Forelimb muscle (tissue), 1 donor: ENCODE measurements at regions not wholly inside any gene's neighbourhood (a gene's known extent, or its start where the extent isn't known, plus 50 kb on each side); places are given as distances from the start of the nearest gene placed in this dataset.

Experiments used
- DNase-seq: peaks from one replicate; pipeline ENCODE4 v3.0.0-alpha.2; 2013; ENCODE audit warnings: low read depth

DNA sequence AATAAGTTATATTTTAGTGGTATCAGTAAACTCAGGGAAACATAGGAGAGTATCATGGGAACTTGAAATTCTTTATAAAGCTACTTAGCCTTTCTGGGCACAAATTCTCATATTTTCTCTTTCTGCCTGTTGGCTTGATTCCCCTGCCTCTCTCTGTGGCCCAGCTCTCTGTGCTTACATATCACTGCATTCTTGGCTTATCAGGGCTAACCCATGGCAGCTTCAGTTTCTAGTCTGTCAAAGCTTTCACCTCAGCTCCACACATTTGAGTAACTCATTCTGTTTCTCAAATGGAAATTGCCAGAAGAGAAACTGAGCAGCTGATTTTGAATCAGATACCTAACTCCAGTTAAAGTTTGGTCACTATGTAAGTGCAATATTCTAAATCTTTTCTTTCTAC lies 713.1 kb downstream of the DNAJB9 start:
- no peak for DNase-seq

DNA sequence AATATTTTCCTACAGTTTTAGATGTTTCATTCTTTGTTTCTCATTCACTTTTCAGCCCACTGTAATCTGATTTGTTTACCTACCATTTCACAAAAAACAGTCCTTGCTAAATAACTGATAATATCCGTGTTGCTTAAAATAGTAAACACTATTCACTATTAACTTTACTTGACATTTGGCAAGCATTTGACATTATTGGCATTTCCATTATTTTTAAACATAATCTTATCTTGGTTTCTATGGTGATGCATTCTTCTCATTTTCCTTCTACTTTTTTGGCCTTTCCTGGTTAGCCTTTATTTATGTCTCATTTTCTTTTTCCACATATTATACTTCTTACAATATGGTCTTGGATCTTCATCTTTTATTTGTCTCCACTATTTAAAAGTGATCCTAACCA lies 715.3 kb downstream of the DNAJB9 start:
- DNase-seq, result no peak

DNA sequence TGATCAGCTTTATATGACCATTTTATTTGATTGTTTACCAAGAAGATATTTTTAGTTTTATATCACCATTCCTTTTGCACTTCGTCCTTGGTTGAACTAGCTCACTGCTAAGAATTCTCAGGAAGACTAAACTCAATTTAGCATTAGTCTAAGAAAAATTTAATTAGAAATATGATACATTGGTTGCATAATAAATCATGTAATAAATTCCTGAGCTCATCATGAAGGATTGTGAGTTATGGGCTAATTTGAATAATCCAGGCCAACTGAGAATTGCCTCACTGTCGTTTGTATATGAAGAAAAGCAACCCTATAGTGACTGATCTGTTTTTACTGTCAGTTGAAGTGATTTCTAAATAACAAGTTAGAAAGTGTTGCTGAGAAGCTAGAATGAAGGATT lies 725.5 kb downstream of the DNAJB9 start:
- no peak for DNase-seq

DNA sequence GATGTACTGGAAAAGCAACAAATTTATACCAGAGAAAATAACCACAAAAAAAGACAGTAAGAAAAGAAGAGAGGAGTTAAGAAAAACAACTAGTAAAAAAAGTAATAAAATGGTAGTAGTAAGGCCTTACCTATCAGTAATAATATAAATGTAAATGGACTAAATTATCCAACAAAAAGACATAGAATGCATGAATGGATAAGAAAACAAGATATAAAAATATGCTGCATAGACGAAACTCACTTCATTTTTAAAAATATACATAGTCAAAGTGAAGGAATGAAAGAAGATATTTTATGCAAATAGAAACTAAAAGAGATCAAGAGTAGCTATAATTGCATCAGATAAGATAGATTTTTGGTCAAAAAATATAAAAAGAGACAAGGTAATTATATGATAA lies 739.1 kb downstream of the DNAJB9 start:
- no peak for DNase-seq

DNA sequence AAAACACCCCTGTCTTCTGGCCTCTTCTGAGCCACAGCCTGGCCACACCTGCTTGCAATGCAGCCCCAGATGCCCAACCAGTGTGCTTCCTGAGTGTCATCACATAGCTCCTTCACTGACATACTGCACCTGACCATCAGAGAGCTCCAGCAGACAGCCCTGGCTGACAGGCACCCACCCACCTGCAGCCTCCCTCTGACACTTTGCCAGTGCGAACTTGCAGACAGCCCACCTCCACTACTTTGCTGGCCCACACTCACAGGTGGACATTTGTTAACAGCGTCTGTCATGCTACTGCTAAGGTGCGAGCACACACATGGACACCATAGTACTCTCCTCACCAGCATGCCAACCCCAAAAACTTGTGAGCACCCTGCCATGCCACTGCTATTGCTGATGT lies 740.1 kb downstream of the DNAJB9 start:
- no peak for DNase-seq

DNA sequence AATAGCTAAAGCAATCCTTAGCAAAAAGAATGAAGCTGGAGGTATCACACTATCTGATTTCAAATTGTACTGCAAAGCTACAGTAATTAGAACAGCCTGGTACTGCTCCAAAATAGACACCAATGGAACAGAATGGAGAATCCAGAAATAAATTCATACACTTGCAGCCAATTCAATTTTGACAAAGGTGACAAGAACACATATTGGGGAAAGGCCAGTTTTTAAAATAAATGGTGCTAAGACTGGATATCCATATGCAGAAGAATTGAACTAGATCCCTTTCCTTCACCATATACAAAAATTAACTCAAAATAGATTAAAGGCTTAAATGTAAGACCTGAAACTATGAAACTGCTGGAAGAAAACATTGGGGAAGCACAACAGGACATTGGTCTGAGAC lies 748.5 kb downstream of the DNAJB9 start:
- DNase-seq, result no peak

DNA sequence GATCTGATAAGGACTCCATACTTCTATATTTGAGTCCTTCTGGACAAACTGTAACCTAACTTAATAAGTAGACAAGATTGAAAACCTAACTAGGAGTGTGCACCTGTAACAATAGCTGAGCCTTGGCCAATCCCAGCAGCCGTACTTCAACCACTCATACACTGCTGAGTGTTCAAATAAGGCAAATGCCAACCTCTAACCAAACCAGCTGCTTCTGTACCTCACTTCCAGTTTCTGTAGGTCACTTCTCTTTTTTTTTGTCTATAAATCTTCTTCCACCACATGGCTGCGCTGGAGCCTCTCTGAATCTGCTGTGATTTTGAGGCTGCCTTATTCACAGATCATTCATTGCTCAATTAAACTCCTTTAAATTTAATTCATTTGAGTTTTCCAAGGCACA lies 753.2 kb downstream of the DNAJB9 start:
- DNase-seq, result no peak

DNA sequence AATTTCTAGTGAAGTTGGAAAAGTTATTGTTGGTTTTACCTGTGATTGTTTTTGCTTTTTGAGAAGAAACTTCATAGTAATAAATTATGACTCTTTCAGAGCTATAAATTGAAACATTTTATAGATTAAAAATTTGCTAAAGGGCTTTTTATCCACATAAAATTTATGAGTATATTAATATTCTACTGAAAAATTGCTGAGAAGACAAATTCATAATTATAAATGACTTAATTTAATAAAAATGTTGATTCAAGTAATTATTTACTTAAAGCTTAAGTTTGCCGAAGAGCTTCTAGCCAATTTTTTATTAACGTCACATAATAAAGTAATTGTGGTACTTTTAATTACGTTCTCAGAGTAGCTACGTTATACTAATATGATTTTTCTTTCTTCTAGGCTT lies 761.7 kb downstream of the DNAJB9 start:
- DNase-seq, result no peak

DNA sequence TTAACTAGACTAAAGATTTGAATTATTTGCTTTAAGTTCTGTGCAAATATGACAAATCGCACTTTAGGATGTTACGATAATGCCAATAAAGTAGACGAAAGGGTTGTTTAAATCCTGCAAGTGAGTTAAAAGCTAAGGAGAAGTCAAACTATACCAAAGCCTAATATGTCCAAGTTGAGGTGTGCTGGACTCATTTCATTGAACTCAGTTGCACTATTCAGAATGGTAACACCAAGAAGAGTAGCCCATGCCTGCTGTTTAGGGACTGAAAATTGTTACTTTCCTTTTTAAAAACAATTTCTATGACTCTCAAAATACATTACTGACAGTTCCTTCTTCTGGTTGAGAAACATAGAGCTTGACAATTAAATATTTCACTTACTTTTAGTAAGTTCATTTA lies 766.3 kb downstream of the DNAJB9 start:
- no peak for DNase-seq

DNA sequence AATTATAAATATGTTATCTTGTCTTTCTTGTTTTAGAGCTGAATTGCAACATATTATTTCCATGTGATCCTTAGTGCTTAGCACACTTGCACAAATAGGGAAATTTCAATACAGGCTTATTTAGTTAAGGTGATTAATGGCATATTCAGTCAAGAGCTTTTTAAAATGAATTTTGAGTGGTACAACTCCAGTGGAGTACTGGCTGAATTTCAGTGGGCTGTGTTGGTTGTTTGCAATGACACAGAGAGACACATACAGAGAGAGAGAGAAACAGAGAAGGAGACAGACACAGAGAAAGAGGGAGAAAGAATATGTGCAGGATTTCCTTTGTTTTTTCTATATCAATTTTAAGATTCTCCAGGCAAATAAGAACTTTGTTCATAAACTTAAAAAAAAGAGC lies 766.9 kb downstream of the DNAJB9 start:
- no peak for DNase-seq

DNA sequence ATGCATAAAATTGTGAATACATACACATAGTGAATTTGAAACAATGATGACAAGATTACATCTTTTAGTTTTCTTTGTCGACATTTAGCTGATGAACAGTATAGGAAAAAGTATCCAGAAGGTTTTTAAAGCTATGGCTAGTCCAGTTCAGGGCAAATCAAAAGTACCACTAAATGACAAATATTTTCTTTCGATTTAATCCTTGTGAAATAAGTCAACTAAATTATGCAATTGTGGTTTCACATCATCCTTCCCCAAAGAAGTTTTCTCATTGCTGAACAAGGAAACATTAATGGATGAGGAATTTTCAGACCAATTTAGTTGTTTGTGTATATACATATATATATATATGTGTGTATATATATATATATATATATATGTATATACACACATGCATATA lies 774.0 kb downstream of the DNAJB9 start:
- no peak for DNase-seq

DNA sequence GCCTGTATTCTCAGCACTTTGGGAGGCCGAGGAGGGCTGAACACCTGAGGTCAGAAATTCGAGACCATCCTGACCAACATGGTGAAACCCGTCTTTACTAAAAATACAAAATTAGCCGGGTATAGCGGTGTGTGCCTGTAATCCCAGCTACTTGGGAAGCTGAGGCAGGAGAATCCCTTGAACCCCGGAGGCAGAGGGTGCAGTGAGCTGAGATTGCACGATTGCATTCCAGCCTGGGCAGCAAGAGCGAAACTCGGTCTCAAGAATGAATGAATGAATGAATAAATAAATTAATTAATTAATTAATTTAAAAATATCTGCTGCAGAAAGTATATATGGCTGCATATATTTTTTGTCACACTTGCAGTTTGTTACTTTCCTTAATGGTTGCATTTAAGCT lies 781.8 kb downstream of the DNAJB9 start:
- no peak for DNase-seq

DNA sequence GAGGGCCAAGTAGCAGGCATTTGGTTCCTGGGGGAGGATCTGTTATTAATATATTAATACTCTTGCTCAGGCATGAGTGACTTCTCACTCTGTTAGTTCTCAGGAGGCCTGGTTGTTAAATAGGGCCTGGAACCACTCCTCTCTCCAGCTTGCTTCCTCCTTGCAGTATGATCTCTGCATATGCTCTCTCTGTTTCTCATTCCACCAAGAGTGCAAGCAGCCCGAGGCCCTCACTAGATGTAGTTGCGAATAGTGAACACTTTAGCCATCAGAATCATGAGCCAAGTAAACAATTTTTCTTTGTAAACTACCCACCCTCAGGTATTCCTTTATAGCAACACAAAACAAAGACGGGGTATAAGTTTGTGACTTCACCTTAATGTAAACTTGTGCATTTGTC lies 784.3 kb downstream of the DNAJB9 start:
- no peak for DNase-seq

DNA sequence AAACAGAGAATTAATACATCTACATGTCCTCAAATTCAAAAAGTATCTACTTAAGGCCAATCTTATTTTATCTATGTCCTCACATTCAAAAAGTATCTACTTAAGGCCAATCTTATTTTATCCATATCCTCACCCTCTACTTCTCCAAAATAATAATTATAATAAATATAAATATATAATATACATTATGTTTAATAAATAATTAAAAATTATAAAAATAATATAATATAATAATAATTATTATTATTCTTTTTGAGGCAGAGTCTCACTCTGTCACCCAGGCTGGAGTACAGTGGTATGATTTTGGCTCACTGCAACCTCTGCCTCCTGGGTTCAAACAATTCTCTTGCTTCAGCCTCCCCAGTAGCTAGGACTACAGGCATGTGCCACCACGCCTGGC lies 784.9 kb downstream of the DNAJB9 start:
- no peak for DNase-seq

DNA sequence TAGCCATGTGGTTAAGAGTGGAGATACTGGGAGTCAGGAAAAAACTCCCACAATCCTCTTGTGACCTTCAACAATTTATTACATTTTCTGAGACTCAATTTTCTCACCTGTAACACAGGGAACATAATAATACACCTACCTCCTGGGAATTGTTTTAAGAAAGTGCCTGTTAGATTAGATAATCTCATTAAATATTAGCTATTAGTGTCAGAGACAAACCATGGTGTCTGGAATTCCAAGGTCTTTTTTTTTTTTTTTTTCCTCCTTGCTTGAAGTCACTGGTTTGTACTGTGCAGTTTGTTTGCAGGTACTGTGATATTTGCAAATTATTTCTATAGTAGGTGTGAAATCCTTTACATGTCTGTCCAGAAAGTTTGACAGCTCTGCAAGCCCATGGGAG lies 806.1 kb downstream of the DNAJB9 start:
- DNase-seq, result no peak

DNA sequence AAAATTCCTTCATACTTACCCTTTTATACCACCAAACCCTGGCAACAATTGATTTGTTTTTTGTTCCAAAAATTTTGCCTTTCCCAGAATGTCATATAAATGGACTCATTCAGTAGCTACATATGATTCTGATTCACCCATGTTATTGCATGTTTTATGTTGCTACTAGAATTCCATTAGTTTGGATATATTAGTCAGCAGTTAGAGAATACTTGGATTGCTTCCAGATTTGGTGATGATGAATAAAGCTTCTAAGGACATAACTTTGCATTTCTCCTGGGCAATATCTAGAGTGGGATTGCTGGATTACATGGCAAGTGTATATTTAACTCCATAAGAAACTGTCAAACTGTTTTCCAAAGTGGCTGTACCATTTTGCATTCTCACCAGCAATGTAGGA lies 806.9 kb downstream of the DNAJB9 start:
- no peak for DNase-seq

DNA sequence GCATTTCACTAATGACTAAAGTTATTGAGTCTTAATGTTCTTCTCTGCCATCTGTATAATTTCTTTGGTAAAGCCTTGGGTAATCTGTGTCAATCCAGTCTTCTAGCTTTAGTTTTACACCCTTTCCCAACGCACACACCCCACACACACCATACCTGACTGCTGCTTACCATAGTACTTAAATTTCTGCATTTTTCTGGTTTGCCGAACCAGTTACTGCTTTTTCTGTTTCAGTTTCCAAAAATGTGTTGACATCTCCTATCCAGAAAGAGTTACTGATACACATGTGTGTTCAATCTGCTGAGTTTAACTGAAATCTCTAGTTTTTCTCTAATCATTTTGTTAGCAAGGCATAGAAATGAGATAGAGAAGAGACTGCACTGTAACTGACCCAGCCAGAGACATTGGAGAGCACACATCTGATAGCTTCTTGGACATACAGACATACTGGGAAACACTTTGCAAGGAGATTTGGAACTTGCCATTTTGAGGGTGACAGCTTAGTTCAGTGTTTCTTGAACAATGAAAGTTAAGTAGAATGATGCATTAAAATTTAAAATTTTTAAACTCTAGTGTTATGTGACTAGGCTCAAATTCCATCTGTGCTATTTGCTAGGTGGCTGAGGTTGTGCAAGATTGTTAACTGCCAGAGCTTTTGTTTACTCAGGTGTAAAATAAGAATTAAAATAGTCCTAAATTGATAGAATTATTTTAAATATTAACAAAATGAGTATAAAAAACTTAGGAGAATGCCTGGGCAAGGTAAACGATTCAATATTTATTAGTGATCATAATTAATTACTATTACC lies 807.6 kb downstream of the DNAJB9 start:
- no peak for DNase-seq

DNA sequence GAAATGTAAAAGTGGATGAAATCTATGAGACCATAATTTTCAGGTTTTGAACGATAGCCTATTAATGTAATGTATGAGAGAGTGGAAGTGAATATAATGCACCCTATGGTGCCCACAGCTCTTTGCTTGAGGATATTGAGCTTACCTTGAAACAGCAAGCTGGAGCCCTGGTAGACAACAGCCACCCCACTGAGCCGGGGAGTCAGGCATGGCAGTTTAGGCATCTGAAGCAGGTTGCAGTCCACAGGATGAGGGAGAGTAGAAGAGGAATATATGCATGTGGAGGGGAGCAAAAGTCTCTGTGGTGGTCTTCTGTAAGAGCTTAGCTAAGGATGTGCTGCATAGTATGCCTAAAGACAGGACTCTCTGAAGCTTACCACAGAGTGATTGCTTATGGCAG lies 817.3 kb downstream of the DNAJB9 start:
- no peak for DNase-seq

DNA sequence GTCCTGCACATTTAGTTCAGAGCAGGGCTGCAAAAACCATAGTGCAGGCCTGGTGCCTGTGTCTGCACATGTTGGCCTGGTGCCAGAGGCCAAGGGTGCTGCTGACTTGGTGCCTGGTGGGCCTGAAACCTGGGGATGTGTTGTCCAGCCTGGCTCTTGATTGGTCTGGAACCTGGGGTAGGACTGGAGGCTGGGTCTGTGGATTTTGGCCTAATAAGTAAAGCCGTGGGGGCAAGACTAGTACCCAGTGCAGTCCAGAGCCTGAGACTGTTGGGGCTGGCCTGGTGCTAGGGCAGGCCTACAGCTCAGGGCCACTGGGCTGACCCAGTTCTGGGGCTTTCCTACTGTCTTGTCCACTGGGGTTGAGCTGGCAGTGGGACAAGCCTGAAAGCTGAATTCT lies 817.9 kb downstream of the DNAJB9 start:
- DNase-seq, result no peak

DNA sequence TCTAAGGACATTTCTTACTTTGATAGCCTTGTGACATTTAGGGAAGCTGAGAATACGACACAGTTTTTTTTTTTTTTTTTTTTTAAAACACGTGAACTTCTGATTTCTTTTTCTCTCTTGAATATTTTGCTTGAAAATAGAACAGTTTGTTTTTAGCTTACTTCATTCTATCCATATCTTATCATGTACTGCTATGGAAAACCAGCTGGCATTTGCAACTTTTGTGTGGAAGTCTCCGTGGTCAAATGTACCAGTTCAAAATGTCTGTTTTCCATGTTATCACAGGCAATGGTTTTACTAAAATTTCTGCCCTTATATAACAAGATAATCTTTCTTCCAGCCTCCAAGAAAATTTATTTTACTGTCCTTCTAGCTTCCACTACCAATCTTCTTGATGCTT lies 821.6 kb downstream of the DNAJB9 start:
- no peak for DNase-seq

DNA sequence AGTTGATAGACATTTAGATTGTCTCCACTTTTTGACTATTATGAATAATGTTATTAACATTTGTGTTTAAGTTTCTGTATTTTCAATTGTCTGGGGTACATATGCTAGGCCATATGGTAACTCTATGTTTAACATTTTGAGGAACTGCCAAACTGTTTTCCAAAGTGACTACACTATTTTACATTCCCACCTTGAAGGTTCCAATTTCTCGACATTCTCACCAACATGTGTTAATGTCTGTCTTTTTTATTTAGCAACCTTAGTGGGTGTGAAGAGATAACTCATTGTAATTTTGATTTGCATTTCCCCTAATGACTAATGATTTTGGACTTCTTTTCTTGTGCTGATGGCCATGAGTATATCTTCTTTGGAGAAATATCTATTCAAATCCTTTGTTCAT lies 832.4 kb downstream of the DNAJB9 start:
- DNase-seq, result no peak

DNA sequence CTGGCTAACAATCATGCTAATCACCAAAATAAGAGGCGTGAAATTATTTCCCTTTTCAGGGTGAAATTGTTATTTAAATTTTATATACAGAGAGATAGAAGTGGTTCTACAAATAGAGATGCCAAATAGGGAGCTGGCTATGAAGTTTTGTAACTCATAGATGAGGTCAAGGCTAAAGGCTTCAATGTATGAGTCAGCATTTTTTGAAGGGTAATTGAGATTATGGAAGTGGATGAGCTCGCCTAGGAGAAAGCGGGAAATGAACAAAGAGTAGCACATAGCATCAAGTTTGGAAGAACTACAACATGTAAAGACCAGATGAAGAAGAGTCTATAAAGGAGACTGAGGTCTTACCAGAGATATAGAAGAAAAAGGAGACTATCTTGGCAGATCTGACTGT lies 838.1 kb downstream of the DNAJB9 start:
- no peak for DNase-seq

DNA sequence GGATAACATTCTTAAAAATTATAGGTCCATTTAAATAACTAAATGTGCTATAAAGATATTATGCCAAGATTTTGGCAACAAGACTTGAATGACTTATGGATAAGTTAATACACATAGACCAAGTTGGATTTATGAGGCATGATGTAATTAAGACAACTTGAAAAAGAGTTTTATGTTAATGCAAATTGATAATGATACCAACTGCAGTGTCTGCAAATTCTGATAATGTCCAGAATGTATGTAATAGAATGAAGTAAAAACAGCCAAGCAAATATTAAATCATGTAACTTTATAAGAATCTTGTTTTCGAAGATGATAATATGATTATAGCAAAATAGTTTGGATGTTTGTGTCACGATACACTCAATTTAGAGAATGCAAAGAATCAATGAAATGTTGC lies 868.3 kb downstream of the DNAJB9 start:
- no peak for DNase-seq

DNA sequence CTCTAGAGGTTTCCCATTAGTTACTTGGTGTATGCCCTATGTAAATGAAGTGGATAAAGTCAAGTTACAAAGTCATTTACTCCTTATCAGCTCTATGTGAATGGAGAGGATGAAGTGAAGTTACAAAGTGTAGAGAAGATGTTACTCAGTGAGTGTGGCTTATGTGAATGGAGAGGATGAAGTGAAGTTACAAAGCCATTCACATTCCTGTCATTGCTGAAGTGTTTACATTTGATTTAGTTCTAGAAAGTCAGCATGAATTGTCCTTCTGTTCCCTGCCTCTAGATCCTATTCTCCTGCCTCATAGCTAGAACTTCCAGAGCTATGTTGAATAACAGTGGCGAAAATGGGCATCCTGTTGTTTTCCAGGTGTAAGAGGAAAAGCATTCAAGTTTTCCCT lies 880.1 kb downstream of the DNAJB9 start:
- DNase-seq, result no peak
